HCT116 (cell line): ENCODE measurements at regions not wholly inside any gene's neighbourhood (a gene's known extent, or its start where the extent isn't known, plus 50 kb on each side); places are given as distances from the start of the nearest gene placed in this dataset.

Experiments
- ATAC-seq: fragments of 200-7000 bp; cut with Tn5 transposase; 2 replicates; pipeline ENCODE4 v1.9.1; 2020; ENCODE audit warnings: mild to moderate bottlenecking, moderate library complexity
- BruUV-seq: library from RNA; stranded (reverse); fragments of 400-500 nt; replicated peaks from 2 replicates; lab custom pipeline; 2021; lab: Mats Ljungman, UMichigan
- CTCF ChIA-PET: fragments of 300-600 bp; sonication (Branson Sonifier 250); formaldehyde crosslinking; loops from one replicate; lab custom pipeline; 2021; ENCODE audit warnings: antibody characterized with exemption; lab: Charles Lee
- POLR2A ChIA-PET: fragments of 300-600, 350-600 bp; sonication (Branson Sonifier 250); formaldehyde crosslinking; loops from one replicate; lab custom pipeline; 2021; ENCODE audit warnings: antibody characterized with exemption; lab: Charles Lee
- RAD21 ChIA-PET, 2 experiments: fragments of 300-600 bp; sonication (Branson Sonifier 250); formaldehyde crosslinking; loops; one replicate each; lab custom pipeline; 2023; ENCODE audit warnings: low total read pairs in 2 of 2; ENCODE audit not compliant: uncharacterized antibody in 2 of 2, unreplicated experiment in 2 of 2, low non-redundant PET in 1 of 2; lab: Charles Lee
- DNase-seq: peaks from one replicate; pipeline ENCODE4 v3.0.0-alpha.2; 2010; ENCODE audit warnings: low read depth, low spot score
- H2AFZ ChIP-seq: fragments of 200-600 bp; shearing (Covaris generic), sonication (generic); 2 replicates; pipeline ENCODE4 v1.6.1; 2017; ENCODE audit warnings: low read depth, mixed run types, mixed read lengths, antibody characterized with exemption, low read length; ENCODE audit not compliant: poor library complexity, severe bottlenecking
- H3K27ac ChIP-seq: 2 replicates; pipeline ENCODE4 v1.5.1; 2012; ENCODE audit warnings: low read depth, low read length
- H3K27me3 ChIP-seq: fragments of 200-600 bp; sonication (generic); 2 replicates; pipeline ENCODE4 v1.6.1; 2016; ENCODE audit warnings: mixed run types, low read length, mixed read lengths; ENCODE audit not compliant: insufficient read depth
- H3K36me3 ChIP-seq, 2 experiments: fragments of 200-500 bp in 1 of 2; fragments of 200-600 bp in 1 of 2; sonication (Bioruptor generic) in 1 of 2; sonication (generic) in 1 of 2; 2 replicates each; pipeline versions ENCODE4 v1.5.1 to v1.6.1; 2014 to 2016; ENCODE audit warnings: low read length in 2 of 2, inconsistent platforms in 1 of 2, mixed read lengths in 1 of 2, mixed run types in 1 of 2; ENCODE audit not compliant: insufficient read depth in 2 of 2, control insufficient read depth in 1 of 2
- H3K4me1 ChIP-seq, 2 experiments: fragments of 200-600 bp in 1 of 2; sonication (generic) in 1 of 2; 2 replicates each; pipeline versions ENCODE4 v1.5.1 to v1.6.1; 2012 to 2017; ENCODE audit warnings: low read length in 2 of 2, inconsistent platforms in 1 of 2, mild to moderate bottlenecking in 1 of 2, mixed read lengths in 1 of 2, mixed run types in 1 of 2, moderate library complexity in 1 of 2; ENCODE audit not compliant: insufficient read depth in 2 of 2, control insufficient read depth in 1 of 2
- H3K4me2 ChIP-seq: fragments of 200-600 bp; sonication (generic); 2 replicates; pipeline ENCODE4 v1.6.1; 2017; ENCODE audit warnings: mixed run types, low read length, mixed read lengths
- H3K4me3 ChIP-seq, 2 experiments: fragments of 200-600 bp in 1 of 2; sonication (generic) in 1 of 2; replicated peaks in 1 of 2; 2 replicates each; pipeline ENCODE4 v1.5.1; 2011 to 2016; ENCODE audit warnings: low read length in 2 of 2, control low read depth in 1 of 2, low read depth in 1 of 2, mild to moderate bottlenecking in 1 of 2, mixed read lengths in 1 of 2, mixed run types in 1 of 2
- H3K79me2 ChIP-seq: fragments of 200-600 bp; sonication (generic); 2 replicates; pipeline ENCODE4 v1.6.1; 2017; ENCODE audit warnings: mild to moderate bottlenecking, mixed run types, low read length, moderate library complexity, mixed read lengths; ENCODE audit not compliant: insufficient read depth
- H3K9ac ChIP-seq: fragments of 200-600 bp; sonication (generic); 2 replicates; pipeline ENCODE4 v1.6.1; 2016; ENCODE audit warnings: low read length, mixed read lengths
- H3K9me2 ChIP-seq: fragments of 200-600 bp; sonication (generic), shearing (Covaris generic); 2 replicates; pipeline ENCODE4 v1.6.1; 2017; ENCODE audit warnings: mixed run types, mild to moderate bottlenecking, moderate library complexity; ENCODE audit not compliant: insufficient read depth
- H3K9me3 ChIP-seq, 2 experiments: fragments of 200-500 bp in 1 of 2; fragments of 200-600 bp in 1 of 2; sonication (Bioruptor generic) in 1 of 2; sonication (generic) in 1 of 2; 2 replicates each; pipeline ENCODE4 v1.6.1; 2014 to 2017; ENCODE audit warnings: low read length in 2 of 2, mixed read lengths in 2 of 2, inconsistent platforms in 1 of 2, low read depth in 1 of 2, mild to moderate bottlenecking in 1 of 2, mixed run types in 1 of 2, moderate library complexity in 1 of 2; ENCODE audit not compliant: control insufficient read depth in 1 of 2, insufficient read depth in 1 of 2
- H4K20me1 ChIP-seq: fragments of 200-600 bp; sonication (generic), shearing (Covaris generic); 2 replicates; pipeline ENCODE4 v1.6.1; 2017; ENCODE audit warnings: mixed run types, mild to moderate bottlenecking, moderate library complexity; ENCODE audit not compliant: insufficient read depth
- ATF3 ChIP-seq: IDR thresholded peaks from 2 replicates; pipeline ENCODE4 v1.6.1; 2012
- CEBPB ChIP-seq: IDR thresholded peaks from 2 replicates; pipeline ENCODE4 v1.6.1; 2012; ENCODE audit warnings: low read depth
- CTCF ChIP-seq, 3 experiments: fragments of 200-600 bp in 1 of 3; sonication (generic) in 1 of 3; IDR thresholded peaks in 2 of 3; conservative IDR thresholded peaks in 1 of 3; 2 replicates each; pipeline ENCODE4 v1.5.1; 2012 to 2017; ENCODE audit warnings: low read depth in 2 of 3, low read length in 2 of 3, antibody characterized with exemption in 1 of 3, borderline replicate concordance in 1 of 3, control low read depth in 1 of 3, mild to moderate bottlenecking in 1 of 3, mixed read lengths in 1 of 3, mixed run types in 1 of 3, moderate library complexity in 1 of 3; ENCODE audit not compliant: insufficient read depth in 1 of 3
- ELF1 ChIP-seq: IDR thresholded peaks from 2 replicates; pipeline ENCODE4 v1.6.1; 2012; ENCODE audit warnings: low read depth, borderline replicate concordance
- FOSL1 ChIP-seq: IDR thresholded peaks from 2 replicates; pipeline ENCODE4 v1.6.1; 2012; ENCODE audit warnings: low read depth
- JUND ChIP-seq: IDR thresholded peaks from 2 replicates; pipeline ENCODE4 v1.6.1; 2012
- MAX ChIP-seq: IDR thresholded peaks from 2 replicates; pipeline ENCODE4 v1.6.1; 2012
- POLR2AphosphoS5 ChIP-seq: IDR thresholded peaks from 2 replicates; pipeline ENCODE4 v1.6.1; 2011; ENCODE audit warnings: mild to moderate bottlenecking, low read depth, low read length, moderate library complexity
- SP1 ChIP-seq: IDR thresholded peaks from 2 replicates; pipeline ENCODE4 v1.6.1; 2012; ENCODE audit warnings: low read depth
- SRF ChIP-seq: IDR thresholded peaks from 2 replicates; pipeline ENCODE4 v1.6.1; 2012; ENCODE audit warnings: low read depth
- TCF7L2 ChIP-seq: IDR thresholded peaks from 2 replicates; pipeline ENCODE4 v1.7.0; 2011; ENCODE audit warnings: borderline replicate concordance, inconsistent platforms; ENCODE audit not compliant: insufficient read depth, insufficient read length; ENCODE audit errors: extremely low read depth
- YY1 ChIP-seq: IDR thresholded peaks from 2 replicates; pipeline ENCODE4 v1.6.1; 2011; ENCODE audit warnings: low read length, low read depth, moderate library complexity, mild to moderate bottlenecking; ENCODE audit not compliant: insufficient replicate concordance; ENCODE audit errors: extremely low read depth
- ZBTB33 ChIP-seq: IDR thresholded peaks from 2 replicates; pipeline ENCODE4 v1.6.1; 2011; ENCODE audit warnings: mild to moderate bottlenecking, low read length, moderate library complexity; ENCODE audit not compliant: insufficient replicate concordance; ENCODE audit errors: extremely low read depth
- ZFX ChIP-seq: fragments of 450-650 bp; IDR thresholded peaks from 2 replicates; pipeline ENCODE4 v1.6.1; 2017
- ZNF274 ChIP-seq: fragments of 200-500 bp; sonication (Bioruptor generic); IDR thresholded peaks from 2 replicates; pipeline ENCODE4 v1.6.1; 2014; ENCODE audit warnings: mild to moderate bottlenecking, low read depth, low read length, inconsistent platforms
- intact Hi-C: fragments of 100-400 bp; cut with micrococcal nuclease; formaldehyde crosslinking; loops from 2 replicates; pipeline ENCODE4 v1.10.0; 2022

GRCh38 chr10:81386817-81387216 is 488.2 kb upstream of the NRG3 start:
- no peak for TF ChIP-seq JUND
- no peak for TF ChIP-seq ELF1
- no peak for TF ChIP-seq CTCF (IDR thresholded peaks at IDR 0.05 in 2 of 3, conservative IDR thresholded peaks at IDR 0.05 in 1 of 3; ENCODE audit: borderline replicate concordance in 1 of 3, insufficient read depth in 1 of 3, low read depth in 2 of 3, low read length in 2 of 3)
- no peak for TF ChIP-seq FOSL1
- no peak for TF ChIP-seq TCF7L2
- no peak for TF ChIP-seq CEBPB
- no peak for TF ChIP-seq ATF3
- no peak for TF ChIP-seq POLR2AphosphoS5
- TF ChIP-seq YY1, result no peak
- TF ChIP-seq ZBTB33, result no peak
- no peak for TF ChIP-seq MAX
- no peak for TF ChIP-seq ZFX
- no peak for TF ChIP-seq SRF
- no peak for TF ChIP-seq SP1
- no peak for TF ChIP-seq ZNF274
- H3K4me1 ChIP-seq, result no peaks in the 10 kb centered on the region
- H3K9ac ChIP-seq, result no peak overlapping the region
- no peak overlapping the region for H3K4me2 ChIP-seq
- H3K4me3 ChIP-seq, result no peak overlapping the region
- H3K79me2 ChIP-seq, result no peaks in the 10 kb centered on the region
- no peak for ATAC-seq
- ChIA-PET RAD21 (no interaction called here), POLR2A (no interaction called here), CTCF (no interaction called here)
- peaks cover 0 to 23% of the 10 kb centered on the region in 2 experiments; a peak in 1 of 4 replicates for H3K9me3 ChIP-seq
- H3K27ac ChIP-seq, result no peak overlapping the region
- BruUV-seq, result no TSS peak
- no peak overlapping the region for H2AFZ ChIP-seq
- no peaks in the 10 kb centered on the region for H3K9me2 ChIP-seq
- H3K36me3 ChIP-seq, result no peaks in the 10 kb centered on the region
- no peaks in the 10 kb centered on the region for H4K20me1 ChIP-seq
- no peak for DNase-seq
- H3K27me3 ChIP-seq, result no peaks in the 10 kb centered on the region
- intact Hi-C loops, result no loop called here
